Putamen (tissue), 1 donor: ENCODE measurements at regions not wholly inside any gene's neighbourhood (a gene's known extent, or its start where the extent isn't known, plus 50 kb on each side); places are given as distances from the start of the nearest gene placed in this dataset.

ENCODE experiments used
- DNase-seq: peaks from one replicate; pipeline ENCODE4 v3.0.0-alpha.2; 2016; ENCODE audit warnings: low spot score

GRCh38 chr6:139923964-139924475 is 549.6 kb upstream of the CITED2 start:
- no peak for DNase-seq

GRCh38 chr6:139922236-139922635 is 547.8 kb upstream of the CITED2 start:
- DNase-seq, result no peak

GRCh38 chr6:139920776-139921100 is 546.3 kb upstream of the CITED2 start:
- DNase-seq, result no peak

GRCh38 chr6:139920027-139920775 is 545.8 kb upstream of the CITED2 start:
- no peak for DNase-seq

GRCh38 chr6:139919107-139920026 is 544.9 kb upstream of the CITED2 start:
- DNase-seq, result no peak

GRCh38 chr6:139917951-139918630 is 543.6 kb upstream of the CITED2 start:
- DNase-seq, result no peak

- no peak for DNase-seq
These were observed 540.5 kb upstream of the CITED2 start for GRCh38 chr6:139914910-139915309.

GRCh38 chr6:139912735-139913400 is 538.4 kb upstream of the CITED2 start:
- DNase-seq, result no peak

GRCh38 chr6:139909992-139910391 is 535.5 kb upstream of the CITED2 start:
- DNase-seq, result no peak

- no peak for DNase-seq
These were observed 531.1 kb upstream of the CITED2 start for GRCh38 chr6:139905404-139906052.

- no peak for DNase-seq
These were observed 530.1 kb upstream of the CITED2 start for GRCh38 chr6:139904568-139904967.

- DNase-seq, result no peak
These were observed 529.7 kb upstream of the CITED2 start for GRCh38 chr6:139904158-139904533.

GRCh38 chr6:139903411-139904157 is 529.1 kb upstream of the CITED2 start:
- DNase-seq, result no peak

- DNase-seq, result no peak
These were observed 520.9 kb upstream of the CITED2 start for GRCh38 chr6:139895205-139895793.

- DNase-seq, result no peak
These were observed 519.8 kb upstream of the CITED2 start for GRCh38 chr6:139894271-139894670.

GRCh38 chr6:139891471-139891870 is 517.0 kb upstream of the CITED2 start:
- DNase-seq, result no peak

GRCh38 chr6:139888681-139889122 is 514.3 kb upstream of the CITED2 start:
- DNase-seq, result no peak

GRCh38 chr6:139887275-139887674 is 512.8 kb upstream of the CITED2 start:
- DNase-seq, result no peak

- DNase-seq, result no peak
These were observed 511.9 kb upstream of the CITED2 start for GRCh38 chr6:139886396-139886795.

- DNase-seq, result no peak
These were observed 511.5 kb upstream of the CITED2 start for GRCh38 chr6:139885909-139886308.
